MG63 (cell line): ENCODE measurements at regions not wholly inside any gene's neighbourhood (a gene's known extent, or its start where the extent isn't known, plus 50 kb on each side); places are given as distances from the start of the nearest gene placed in this dataset.
A peak's percentile ranks its signal among the peaks of the same experiment; 100 is the strongest.
"Not testable (repeated sequence)": the region's sequence is repeated elsewhere in the genome, so short reads cannot be mapped to it uniquely, and the experiment has no call there.

Experiments used
- DNase-seq: peaks from one replicate; pipeline ENCODE4 v3.0.0-alpha.2; 2020
- H3K27me3 ChIP-seq: fragments of 250-450 bp; sonication (Bioruptor Pico); 2 replicates; pipeline ENCODE4 v1.5.1; 2020; ENCODE audit warnings: mild to moderate bottlenecking, moderate library complexity
- H3K36me3 ChIP-seq: fragments of 250-450 bp; sonication (Bioruptor Pico); 2 replicates; pipeline ENCODE4 v1.5.1; 2020; ENCODE audit warnings: mild to moderate bottlenecking, moderate library complexity
- H3K4me3 ChIP-seq: fragments of 250-450 bp; sonication (Bioruptor Pico); 2 replicates; pipeline ENCODE4 v1.5.1; 2020; ENCODE audit warnings: mild to moderate bottlenecking, moderate library complexity
- H3K9me3 ChIP-seq: fragments of 250-450 bp; sonication (Bioruptor Pico); 2 replicates; pipeline ENCODE4 v1.5.1; 2020; ENCODE audit warnings: mild to moderate bottlenecking, moderate library complexity

GRCh38 chr5:163914910-163915309 lies 409.5 kb downstream of the MAT2B start:
- H3K9me3 ChIP-seq = no peaks in the 10 kb centered on the region
- DNase-seq = no peak
- no peaks in the 10 kb centered on the region for H3K36me3 ChIP-seq
- no peak overlapping the region for H3K4me3 ChIP-seq
- no peaks in the 10 kb centered on the region for H3K27me3 ChIP-seq

- Histone ChIP-seq H3K27me3 (no peaks in the 10 kb centered on the region), H3K9me3 (no peaks in the 10 kb centered on the region), H3K4me3 (no peak overlapping the region), H3K36me3 (no peaks in the 10 kb centered on the region)
- DNase-seq = no peak
These were observed 410.1 kb downstream of the MAT2B start for GRCh38 chr5:163915481-163915961.

- Histone ChIP-seq H3K36me3 (no peaks in the 10 kb centered on the region), H3K9me3 (no peaks in the 10 kb centered on the region)
- no peak for DNase-seq
These were observed 411.0 kb downstream of the MAT2B start for GRCh38 chr5:163916376-163916775.

GRCh38 chr5:163916861-163917260 lies 411.4 kb downstream of the MAT2B start:
- Histone ChIP-seq H3K27me3 (no peaks in the 10 kb centered on the region), H3K36me3 (no peaks in the 10 kb centered on the region), H3K4me3 (no peak overlapping the region), H3K9me3 (no peaks in the 10 kb centered on the region)
- no peak for DNase-seq

More at GRCh38 chr5:163916376-163916775, 411.0 kb downstream of the MAT2B start:
- Histone ChIP-seq H3K4me3 (no peak overlapping the region), H3K27me3 (no peaks in the 10 kb centered on the region)

GRCh38 chr5:163917747-163918146 lies 412.3 kb downstream of the MAT2B start:
- Histone ChIP-seq H3K9me3 (no peaks in the 10 kb centered on the region), H3K36me3 (no peaks in the 10 kb centered on the region), H3K27me3 (peaks cover 1% of the 10 kb centered on the region; the same call in 1 of the 2 replicates), H3K4me3 (no peak overlapping the region)
- DNase-seq = no peak

- not testable (repeated sequence) for H3K27me3 ChIP-seq, DNase-seq, H3K36me3 ChIP-seq, H3K4me3 ChIP-seq
- peaks cover 13% of the 10 kb centered on the region for H3K9me3 ChIP-seq
These were observed 429.6 kb downstream of the MAT2B start for GRCh38 chr5:163934990-163935389.

GRCh38 chr5:163938595-163938994 lies 433.2 kb downstream of the MAT2B start:
- DNase-seq = no peak
- Histone ChIP-seq H3K4me3 (no peak overlapping the region), H3K27me3 (no peaks in the 10 kb centered on the region), H3K36me3 (no peaks in the 10 kb centered on the region), H3K9me3 (peaks cover 4% of the 10 kb centered on the region; the same call in 1 of the 2 replicates)

GRCh38 chr5:163941079-163941478 lies 435.7 kb downstream of the MAT2B start:
- Histone ChIP-seq H3K4me3 (no peak overlapping the region), H3K27me3 (0 out of 2 replicates have a peak, but pooled peaks cover 2% of the 10 kb centered on the region), H3K36me3 (no peaks in the 10 kb centered on the region), H3K9me3 (no peaks in the 10 kb centered on the region)
- no peak for DNase-seq

GRCh38 chr5:163943546-163943945 lies 438.1 kb downstream of the MAT2B start:
- H3K9me3 ChIP-seq = no peaks in the 10 kb centered on the region
- DNase-seq = no peak
- 0 out of 2 replicates have a peak, but pooled peaks cover 2% of the 10 kb centered on the region for H3K27me3 ChIP-seq
- no peaks in the 10 kb centered on the region for H3K36me3 ChIP-seq
- H3K4me3 ChIP-seq = no peak overlapping the region

- H3K4me3 ChIP-seq = no peak overlapping the region
- DNase-seq = no peak
- 0 out of 2 replicates have a peak, but pooled peaks cover 2% of the 10 kb centered on the region for H3K27me3 ChIP-seq
- no peaks in the 10 kb centered on the region for H3K9me3 ChIP-seq
- no peaks in the 10 kb centered on the region for H3K36me3 ChIP-seq
These were observed 439.3 kb downstream of the MAT2B start for GRCh38 chr5:163944738-163945137.

GRCh38 chr5:163947848-163948666 lies 442.6 kb downstream of the MAT2B start:
- no peak for DNase-seq
- Histone ChIP-seq H3K9me3 (no peaks in the 10 kb centered on the region), H3K27me3 (0 out of 2 replicates have a peak, but pooled peaks cover 2% of the 10 kb centered on the region), H3K4me3 (no peak overlapping the region), H3K36me3 (no peaks in the 10 kb centered on the region)

- H3K4me3 ChIP-seq = no peak overlapping the region
- H3K36me3 ChIP-seq = no peaks in the 10 kb centered on the region
These were observed 444.8 kb downstream of the MAT2B start for GRCh38 chr5:163950248-163950647.

GRCh38 chr5:163951069-163951468 lies 445.6 kb downstream of the MAT2B start:
- no peak overlapping the region for H3K4me3 ChIP-seq
- DNase-seq = no peak
- H3K36me3 ChIP-seq = no peaks in the 10 kb centered on the region
- no peaks in the 10 kb centered on the region; the same call in 1 of the 2 replicates for H3K27me3 ChIP-seq
- H3K9me3 ChIP-seq = no peaks in the 10 kb centered on the region

More at GRCh38 chr5:163950248-163950647, 444.8 kb downstream of the MAT2B start:
- no peak for DNase-seq
- Histone ChIP-seq H3K9me3 (no peaks in the 10 kb centered on the region), H3K27me3 (peaks cover 2% of the 10 kb centered on the region; the same call in 1 of the 2 replicates)

GRCh38 chr5:163953901-163954300 lies 448.5 kb downstream of the MAT2B start:
- DNase-seq = no peak
- Histone ChIP-seq H3K27me3 (no peaks in the 10 kb centered on the region; the same call in 1 of the 2 replicates), H3K4me3 (no peak overlapping the region), H3K9me3 (no peaks in the 10 kb centered on the region), H3K36me3 (no peaks in the 10 kb centered on the region)

- H3K9me3 ChIP-seq, DNase-seq, H3K27me3 ChIP-seq, H3K36me3 ChIP-seq, H3K4me3 ChIP-seq: not testable (repeated sequence)
These were observed 455.8 kb downstream of the MAT2B start for GRCh38 chr5:163961230-163961629.

GRCh38 chr5:163963881-163964280 lies 458.5 kb downstream of the MAT2B start:
- H3K9me3 ChIP-seq = no peaks in the 10 kb centered on the region
- DNase-seq = peak; percentile 44
- no peak overlapping the region for H3K4me3 ChIP-seq
- H3K36me3 ChIP-seq = no peaks in the 10 kb centered on the region
- H3K27me3 ChIP-seq = no peaks in the 10 kb centered on the region; the same call in 1 of the 2 replicates

GRCh38 chr5:163964671-163965070 lies 459.3 kb downstream of the MAT2B start:
- no peak for DNase-seq

GRCh38 chr5:163967268-163967667 lies 461.8 kb downstream of the MAT2B start:
- no peak overlapping the region for H3K4me3 ChIP-seq
- H3K36me3 ChIP-seq = no peaks in the 10 kb centered on the region
- no peaks in the 10 kb centered on the region; the same call in 1 of the 2 replicates for H3K27me3 ChIP-seq
- H3K9me3 ChIP-seq = no peaks in the 10 kb centered on the region
- DNase-seq = no peak

More at GRCh38 chr5:163964671-163965070, 459.3 kb downstream of the MAT2B start:
- Histone ChIP-seq H3K27me3 (no peaks in the 10 kb centered on the region; the same call in 1 of the 2 replicates), H3K4me3 (no peak overlapping the region), H3K9me3 (no peaks in the 10 kb centered on the region), H3K36me3 (no peaks in the 10 kb centered on the region)
